OCI-LY3 (cell line): ENCODE measurements at regions not wholly inside any gene's neighbourhood (a gene's known extent, or its start where the extent isn't known, plus 50 kb on each side); places are given as distances from the start of the nearest gene placed in this dataset.

Experiments
- H2AFZ ChIP-seq: fragments of 200-600, 300-600 bp; shearing (Covaris generic); 2 replicates; pipeline ENCODE4 v1.6.0; 2014; ENCODE audit warnings: antibody characterized with exemption, low read depth, low read length
- H3K27ac ChIP-seq: fragments of 200-600, 300-600 bp; sonication (generic); 2 replicates; pipeline ENCODE4 v1.5.1; 2014; ENCODE audit warnings: mild to moderate bottlenecking, low read length, moderate library complexity, mixed read lengths
- H3K27me3 ChIP-seq: fragments of 200-600, 300-600 bp; sonication (generic); 2 replicates; pipeline ENCODE4 v1.6.1; 2014; ENCODE audit warnings: low read depth, low read length, mixed read lengths
- H3K36me3 ChIP-seq: fragments of 200-600, 300-600 bp; sonication (generic); replicated peaks from 2 replicates; pipeline ENCODE3; 2014; ENCODE audit warnings: low read depth, low read length, mixed read lengths
- H3K4me1 ChIP-seq: fragments of 300-600, 200-600 bp; sonication (generic); 2 replicates; pipeline ENCODE4 v1.6.1; 2014; ENCODE audit warnings: low read length, mixed read lengths
- H3K4me2 ChIP-seq: fragments of 200-600, 300-600 bp; sonication (generic); 2 replicates; pipeline ENCODE4 v1.6.1; 2014; ENCODE audit warnings: low read length, mixed read lengths
- H3K4me3 ChIP-seq: fragments of 300-600, 200-600 bp; sonication (generic); 2 replicates; pipeline ENCODE4 v1.5.1; 2014; ENCODE audit warnings: antibody characterized with exemption, mild to moderate bottlenecking, low read length, moderate library complexity
- H3K79me2 ChIP-seq: fragments of 300-600, 200-600 bp; shearing (Covaris generic); 2 replicates; pipeline ENCODE4 v1.6.1; 2014; ENCODE audit warnings: mild to moderate bottlenecking, low read length, mixed read lengths
- H3K9ac ChIP-seq: fragments of 300-600, 200-600 bp; shearing (Covaris generic); 2 replicates; pipeline ENCODE4 v1.6.0; 2014; ENCODE audit warnings: mild to moderate bottlenecking, low read length, moderate library complexity
- H3K9me3 ChIP-seq: fragments of 200-600, 300-600 bp; shearing (Covaris generic); 2 replicates; pipeline ENCODE4 v1.6.1; 2014; ENCODE audit warnings: low read length, mixed read lengths; ENCODE audit not compliant: insufficient read depth
- H4K20me1 ChIP-seq: fragments of 200-600, 300-600 bp; sonication (generic); 2 replicates; pipeline ENCODE4 v1.6.1; 2016; ENCODE audit warnings: low read length, mixed read lengths; ENCODE audit not compliant: insufficient read depth
- EZH2phosphoT487 ChIP-seq: fragments of 200-600 bp; shearing (Covaris generic); IDR thresholded peaks from 2 replicates; pipeline ENCODE4 v1.6.1; 2018; ENCODE audit warnings: antibody characterized with exemption, mixed run types, low read depth
- TF ChIP-seq, protein P1 (sequence below): fragments of 200-600, 300-600 bp; sonication (generic); IDR thresholded peaks from 2 replicates; pipeline ENCODE4 v1.5.1; 2014; ENCODE audit warnings: antibody characterized with exemption, low read length, low read depth

DNA sequence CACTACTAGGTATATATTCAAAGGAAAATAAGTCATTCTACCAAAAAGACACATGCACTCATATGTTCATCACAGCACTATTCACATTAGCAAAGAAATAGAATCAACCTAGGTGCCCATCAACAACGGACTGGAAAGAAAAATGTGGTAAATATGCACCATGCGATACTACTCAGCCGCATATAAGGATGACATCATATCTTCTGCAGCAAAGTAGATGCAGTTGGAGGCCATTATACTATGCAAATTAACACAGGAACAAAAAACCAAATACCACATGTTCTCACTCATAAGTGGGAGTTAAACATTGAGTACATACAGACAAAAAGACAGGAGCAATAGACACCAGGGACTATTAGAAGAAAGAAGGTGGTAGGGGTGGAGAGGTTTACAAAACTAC, 412.1 kb upstream of the CWC22 start:
- no peaks in the 10 kb centered on the region for H3K79me2 ChIP-seq
- no peak overlapping the region for H3K9ac ChIP-seq
- no peaks in the 10 kb centered on the region for H3K9me3 ChIP-seq
- H3K36me3 ChIP-seq: no peaks in the 10 kb centered on the region
- no peak overlapping the region for H3K27ac ChIP-seq
- H3K4me1 ChIP-seq: peaks cover 5% of the 10 kb centered on the region; the same call in 1 of the 2 replicates
- TF ChIP-seq, protein P1, sequence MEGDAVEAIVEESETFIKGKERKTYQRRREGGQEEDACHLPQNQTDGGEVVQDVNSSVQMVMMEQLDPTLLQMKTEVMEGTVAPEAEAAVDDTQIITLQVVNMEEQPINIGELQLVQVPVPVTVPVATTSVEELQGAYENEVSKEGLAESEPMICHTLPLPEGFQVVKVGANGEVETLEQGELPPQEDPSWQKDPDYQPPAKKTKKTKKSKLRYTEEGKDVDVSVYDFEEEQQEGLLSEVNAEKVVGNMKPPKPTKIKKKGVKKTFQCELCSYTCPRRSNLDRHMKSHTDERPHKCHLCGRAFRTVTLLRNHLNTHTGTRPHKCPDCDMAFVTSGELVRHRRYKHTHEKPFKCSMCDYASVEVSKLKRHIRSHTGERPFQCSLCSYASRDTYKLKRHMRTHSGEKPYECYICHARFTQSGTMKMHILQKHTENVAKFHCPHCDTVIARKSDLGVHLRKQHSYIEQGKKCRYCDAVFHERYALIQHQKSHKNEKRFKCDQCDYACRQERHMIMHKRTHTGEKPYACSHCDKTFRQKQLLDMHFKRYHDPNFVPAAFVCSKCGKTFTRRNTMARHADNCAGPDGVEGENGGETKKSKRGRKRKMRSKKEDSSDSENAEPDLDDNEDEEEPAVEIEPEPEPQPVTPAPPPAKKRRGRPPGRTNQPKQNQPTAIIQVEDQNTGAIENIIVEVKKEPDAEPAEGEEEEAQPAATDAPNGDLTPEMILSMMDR: no peak
- no peak for TF ChIP-seq EZH2phosphoT487
- no peak overlapping the region for H2AFZ ChIP-seq
- H3K4me2 ChIP-seq: no peak overlapping the region
- H3K27me3 ChIP-seq: no peaks in the 10 kb centered on the region
- no peak overlapping the region for H3K4me3 ChIP-seq
- no peaks in the 10 kb centered on the region for H4K20me1 ChIP-seq

DNA sequence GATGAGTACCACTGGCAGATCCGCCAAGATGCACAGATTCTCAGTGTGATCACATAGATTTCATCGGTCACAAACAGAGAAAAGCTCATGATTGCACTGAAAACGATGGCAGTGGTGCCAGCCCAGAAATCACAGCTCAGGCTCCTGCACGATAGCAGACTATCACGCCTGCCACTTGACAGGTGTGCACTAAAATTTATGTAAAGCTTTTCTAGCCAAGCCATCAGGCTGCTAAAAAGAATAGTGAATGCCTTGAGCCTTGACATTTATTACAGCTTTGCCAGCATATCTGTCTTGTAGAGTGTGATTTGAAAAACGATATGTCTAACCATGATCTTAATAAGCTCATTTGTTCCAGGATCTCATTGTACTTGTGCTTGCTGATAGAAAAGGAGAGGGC, 409.5 kb upstream of the CWC22 start:
- Histone ChIP-seq H3K79me2 (no peaks in the 10 kb centered on the region), H2AFZ (no peak overlapping the region), H3K27me3 (no peaks in the 10 kb centered on the region), H3K4me3 (no peak overlapping the region), H3K36me3 (no peaks in the 10 kb centered on the region), H3K9ac (no peak overlapping the region), H3K4me1 (peaks cover 14% of the 10 kb centered on the region), H3K9me3 (no peaks in the 10 kb centered on the region), H3K4me2 (no peak overlapping the region), H3K27ac (no peak overlapping the region), H4K20me1 (no peaks in the 10 kb centered on the region)
- TF ChIP-seq, protein P1: no peak
- TF ChIP-seq EZH2phosphoT487: no peak

DNA sequence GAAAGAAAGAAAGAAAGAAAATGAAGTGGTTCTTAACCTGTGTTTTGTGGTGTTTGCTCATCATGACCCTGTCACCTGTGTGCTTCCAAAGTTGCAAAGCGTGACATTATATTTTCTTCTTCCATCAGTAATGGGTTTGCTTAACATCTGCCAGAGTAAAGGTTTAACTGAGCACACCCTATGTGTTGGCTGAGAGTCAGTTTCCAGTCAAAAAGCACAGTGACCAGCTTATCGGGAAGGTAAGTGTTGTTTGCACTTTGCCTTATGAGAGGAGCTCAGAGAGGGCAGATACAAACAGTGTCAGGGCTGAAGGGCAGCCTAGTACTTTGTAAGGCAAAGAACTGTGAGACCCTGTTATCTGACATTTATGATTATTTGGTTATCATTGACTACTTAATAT, 406.2 kb upstream of the CWC22 start:
- H3K27ac ChIP-seq: no peak overlapping the region
- H3K9ac ChIP-seq: no peak overlapping the region
- H2AFZ ChIP-seq: no peak overlapping the region
- H4K20me1 ChIP-seq: no peaks in the 10 kb centered on the region
- no peak overlapping the region for H3K4me3 ChIP-seq
- no peaks in the 10 kb centered on the region for H3K79me2 ChIP-seq
- peaks cover 20% of the 10 kb centered on the region for H3K4me1 ChIP-seq
- TF ChIP-seq EZH2phosphoT487: no peak
- TF ChIP-seq, protein P1: no peak
- H3K9me3 ChIP-seq: no peaks in the 10 kb centered on the region
- no peak overlapping the region for H3K4me2 ChIP-seq
- H3K36me3 ChIP-seq: no peaks in the 10 kb centered on the region
- no peaks in the 10 kb centered on the region for H3K27me3 ChIP-seq

DNA sequence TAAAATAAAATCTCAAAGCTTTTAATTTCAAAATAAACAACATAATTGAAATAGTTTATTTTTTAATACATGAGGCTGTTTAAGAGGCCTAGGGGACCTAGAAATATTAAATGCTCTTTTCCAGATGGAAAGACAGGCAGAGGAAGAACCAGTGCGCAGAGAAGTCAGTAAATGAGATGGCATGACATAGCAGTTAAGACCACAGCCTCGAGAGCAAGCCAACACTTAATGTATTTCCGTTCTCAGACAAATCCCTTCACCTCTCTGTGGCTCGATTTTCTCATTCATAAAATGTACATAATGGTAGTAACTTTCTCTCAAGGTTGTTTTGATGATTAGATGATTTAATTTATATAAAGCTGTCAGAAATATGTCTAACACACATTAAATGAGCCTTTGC, 405.1 kb upstream of the CWC22 start:
- peak overlapping the region; percentile 54 for H3K4me2 ChIP-seq
- no peaks in the 10 kb centered on the region for H3K36me3 ChIP-seq
- H3K27me3 ChIP-seq: no peaks in the 10 kb centered on the region
- no peak overlapping the region for H3K4me3 ChIP-seq
- peaks cover 20% of the 10 kb centered on the region for H3K4me1 ChIP-seq
- no peaks in the 10 kb centered on the region for H4K20me1 ChIP-seq
- no peak overlapping the region for H2AFZ ChIP-seq
- no peaks in the 10 kb centered on the region for H3K9me3 ChIP-seq
- TF ChIP-seq EZH2phosphoT487: no peak
- TF ChIP-seq, protein P1: no peak
- no peaks in the 10 kb centered on the region for H3K79me2 ChIP-seq
- no peak overlapping the region for H3K9ac ChIP-seq
- no peak overlapping the region for H3K27ac ChIP-seq
